Pancreas (tissue), 10 donors: ENCODE measurements at regions not wholly inside any gene's neighbourhood (a gene's known extent, or its start where the extent isn't known, plus 50 kb on each side); places are given as distances from the start of the nearest gene placed in this dataset.

ENCODE experiments used
- ATAC-seq, 4 donors: fragments of 200-7000 bp; cut with Tn5 transposase; one replicate each; pipeline versions ENCODE4 v1.8.0 to v1.9.1; 2020; ENCODE audit warnings: mild to moderate bottlenecking in 4 of 4, moderate library complexity in 4 of 4
- DNase-seq, 6 donors: peaks; one replicate each; pipeline ENCODE4 v3.0.0-alpha.2; 2020
- FAIRE-seq: peaks from 2 replicates; lab custom pipeline; 2012; peaks lifted over from hg19 to GRCh38; lab: Jason Lieb, UNC
- H3K27ac ChIP-seq, 4 donors: fragments of 200-600 bp; sonication (generic); 1 replicate in 3 of 4; 2 replicates in 1 of 4; pipeline versions ENCODE4 v1.5.0 to v1.8.0; 2020
- H3K27me3 ChIP-seq, 4 donors: fragments of 200-600 bp; one replicate each; pipeline ENCODE4 v1.8.0; 2021
- H3K36me3 ChIP-seq, 3 donors: fragments of 200-600 bp; sonication (generic) in 1 of 3; one replicate each; pipeline versions ENCODE4 v1.5.0 to v1.8.0; 2020 to 2021
- H3K4me1 ChIP-seq, 3 donors: fragments of 200-600 bp; one replicate each; pipeline ENCODE4 v1.8.0; 2021
- H3K4me3 ChIP-seq, 4 donors: fragments of 200-600 bp; sonication (generic) in 2 of 4; one replicate each; pipeline versions ENCODE4 v1.5.0 to v1.8.0; 2020 to 2021
- H3K9me3 ChIP-seq, 4 donors: fragments of 200-600 bp; one replicate each; pipeline ENCODE4 v1.8.0; 2021
- WGBS, 2 donors: extraction: QIAGEN DNeasy Blood & Tissue Kit; methylation state at CpG; one replicate each; pipeline ENCODE4 v1.1.7; 2013; 5-methylcytosine and 5-hydroxymethylcytosine counted together
- intact Hi-C, 3 donors: fragments of 100-400 bp; cut with DNase I; formaldehyde crosslinking; loops; one replicate each; pipeline versions ENCODE4 v1.11.1 to v1.14.2; 2022
- microRNA-seq, 2 donors: library from miRNA; unstranded; fragments of <30 nt; microRNA quantifications; one replicate each; pipeline versions ENCODE4 to v1.1.0, GENCODE V29; 2019 to 2020
- TF ChIP-seq, protein P1 (sequence below), 4 donors: fragments of 200-600 bp; sonication (generic) in 3 of 4; IDR thresholded peaks; one replicate each; pipeline versions ENCODE4 v1.5.0 to v1.8.0; 2021; ENCODE audit warnings: antibody characterized with exemption in 4 of 4
- donor health status: healthy with polysubstance abuse.
- donor health status: DM: no; HTN: no; CAD: no; lungs with moderate emphysema.
- donor health status: DM: no; HTN: no; CAD: no.
- donor health status: control.
- donor health status: control.
- donor health status: Bipolar disorder and iron deficiency.
- donor health status: DM: yes; HTN: yes; CAD: no.
- donor health status: DM: no; HTN: no; CAD: no.
- donor health status: DM: no; HTN: no; CAD: no.
- donor health status: DM: yes; HTN: yes; CAD: no.

DNA sequence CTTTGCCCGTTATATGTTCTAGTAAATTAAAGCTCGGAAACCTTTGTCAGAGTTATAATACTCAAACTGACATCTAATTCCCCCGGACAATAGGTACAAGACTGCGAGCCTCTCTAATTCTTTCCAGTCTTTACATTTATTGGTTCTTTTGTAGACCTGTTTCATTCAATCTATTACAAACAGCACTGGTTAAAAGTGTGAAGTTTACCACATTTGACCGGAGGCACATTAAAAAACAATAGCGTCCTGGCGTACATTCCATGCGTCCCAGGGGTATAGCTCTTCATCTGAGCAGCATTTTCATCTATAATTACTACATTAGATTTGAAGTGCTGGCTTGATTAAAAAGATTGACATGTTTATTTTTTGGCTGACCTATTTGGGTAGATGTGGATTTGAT lies 49.9 kb upstream of the TENM3 start:
- intact Hi-C loops: no loop called here
- Histone ChIP-seq H3K27me3 (no peaks in the 10 kb centered on the region), H3K36me3 (no peaks in the 10 kb centered on the region), H3K4me3 (no peak overlapping the region), H3K27ac (no peak overlapping the region), H3K4me1 (no peaks in the 10 kb centered on the region), H3K9me3 (no peaks in the 10 kb centered on the region)
- no peak for FAIRE-seq
- TF ChIP-seq, protein P1, sequence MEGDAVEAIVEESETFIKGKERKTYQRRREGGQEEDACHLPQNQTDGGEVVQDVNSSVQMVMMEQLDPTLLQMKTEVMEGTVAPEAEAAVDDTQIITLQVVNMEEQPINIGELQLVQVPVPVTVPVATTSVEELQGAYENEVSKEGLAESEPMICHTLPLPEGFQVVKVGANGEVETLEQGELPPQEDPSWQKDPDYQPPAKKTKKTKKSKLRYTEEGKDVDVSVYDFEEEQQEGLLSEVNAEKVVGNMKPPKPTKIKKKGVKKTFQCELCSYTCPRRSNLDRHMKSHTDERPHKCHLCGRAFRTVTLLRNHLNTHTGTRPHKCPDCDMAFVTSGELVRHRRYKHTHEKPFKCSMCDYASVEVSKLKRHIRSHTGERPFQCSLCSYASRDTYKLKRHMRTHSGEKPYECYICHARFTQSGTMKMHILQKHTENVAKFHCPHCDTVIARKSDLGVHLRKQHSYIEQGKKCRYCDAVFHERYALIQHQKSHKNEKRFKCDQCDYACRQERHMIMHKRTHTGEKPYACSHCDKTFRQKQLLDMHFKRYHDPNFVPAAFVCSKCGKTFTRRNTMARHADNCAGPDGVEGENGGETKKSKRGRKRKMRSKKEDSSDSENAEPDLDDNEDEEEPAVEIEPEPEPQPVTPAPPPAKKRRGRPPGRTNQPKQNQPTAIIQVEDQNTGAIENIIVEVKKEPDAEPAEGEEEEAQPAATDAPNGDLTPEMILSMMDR (IDR thresholded peaks at IDR 0.05): no peak
- ATAC-seq: no peak
- WGBS, 2 donors: 83 to 89% methylated on average over 8 of the region's 8 CpGs
- no peak for DNase-seq

Small RNAs in the stretch of these regions (microRNA-seq; reads per million reads assigned to microRNA genes)
- 0 to 0.29 reads per million in 2 donors for gene MIR1305
